DND-41 (cell line): ENCODE measurements at regions not wholly inside any gene's neighbourhood (a gene's known extent, or its start where the extent isn't known, plus 50 kb on each side); places are given as distances from the start of the nearest gene placed in this dataset.

Source experiments
- EZH2 ChIP-seq: IDR thresholded peaks from 3 replicates; pipeline ENCODE4 v1.6.1; 2012; ENCODE audit warnings: borderline replicate concordance, low read depth, mild to moderate bottlenecking, moderate library complexity, low read length, inconsistent platforms; ENCODE audit not compliant: severe bottlenecking
- TF ChIP-seq, protein P1 (sequence below): IDR thresholded peaks from 2 replicates; pipeline ENCODE4 v1.5.1; 2012; ENCODE audit warnings: borderline replicate concordance, low read length, moderate library complexity, mild to moderate bottlenecking; ENCODE audit not compliant: poor library complexity, severe bottlenecking; ENCODE audit errors: extremely low read depth

GRCh38 chr5:103674739-103675138, 112.2 kb upstream of the NUDT12 start:
- TF ChIP-seq, protein P1, sequence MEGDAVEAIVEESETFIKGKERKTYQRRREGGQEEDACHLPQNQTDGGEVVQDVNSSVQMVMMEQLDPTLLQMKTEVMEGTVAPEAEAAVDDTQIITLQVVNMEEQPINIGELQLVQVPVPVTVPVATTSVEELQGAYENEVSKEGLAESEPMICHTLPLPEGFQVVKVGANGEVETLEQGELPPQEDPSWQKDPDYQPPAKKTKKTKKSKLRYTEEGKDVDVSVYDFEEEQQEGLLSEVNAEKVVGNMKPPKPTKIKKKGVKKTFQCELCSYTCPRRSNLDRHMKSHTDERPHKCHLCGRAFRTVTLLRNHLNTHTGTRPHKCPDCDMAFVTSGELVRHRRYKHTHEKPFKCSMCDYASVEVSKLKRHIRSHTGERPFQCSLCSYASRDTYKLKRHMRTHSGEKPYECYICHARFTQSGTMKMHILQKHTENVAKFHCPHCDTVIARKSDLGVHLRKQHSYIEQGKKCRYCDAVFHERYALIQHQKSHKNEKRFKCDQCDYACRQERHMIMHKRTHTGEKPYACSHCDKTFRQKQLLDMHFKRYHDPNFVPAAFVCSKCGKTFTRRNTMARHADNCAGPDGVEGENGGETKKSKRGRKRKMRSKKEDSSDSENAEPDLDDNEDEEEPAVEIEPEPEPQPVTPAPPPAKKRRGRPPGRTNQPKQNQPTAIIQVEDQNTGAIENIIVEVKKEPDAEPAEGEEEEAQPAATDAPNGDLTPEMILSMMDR, result no peak
- no peak for TF ChIP-seq EZH2
